Upper lobe of left lung (tissue), 6 donors: ENCODE measurements at regions not wholly inside any gene's neighbourhood (a gene's known extent, or its start where the extent isn't known, plus 50 kb on each side); places are given as distances from the start of the nearest gene placed in this dataset.

Source experiments
- ATAC-seq, 2 donors: fragments of 200-7000 bp; cut with Tn5 transposase; one replicate each; pipeline ENCODE4 v1.9.1; 2022; ENCODE audit warnings: mild to moderate bottlenecking in 2 of 2, moderate library complexity in 2 of 2; ENCODE audit not compliant: low FRiP score in 2 of 2
- DNase-seq, 2 donors: peaks; one replicate each; pipeline ENCODE4 v3.0.0-alpha.2; 2019 to 2020
- H3K27ac ChIP-seq, 4 donors: fragments of 200-600 bp; sonication (generic); one replicate each; pipeline ENCODE4 v1.5.1; 2016 to 2019
- H3K27me3 ChIP-seq, 4 donors: fragments of 200-600 bp; sonication (generic); one replicate each; pipeline ENCODE4 v1.5.1; 2017 to 2019
- H3K36me3 ChIP-seq, 4 donors: fragments of 200-600 bp; sonication (generic); one replicate each; pipeline ENCODE4 v1.5.1; 2016 to 2019
- H3K4me1 ChIP-seq, 4 donors: fragments of 200-600 bp; sonication (generic); one replicate each; pipeline ENCODE4 v1.5.1; 2018 to 2019
- H3K4me3 ChIP-seq, 4 donors: fragments of 200-600 bp; sonication (generic); one replicate each; pipeline ENCODE4 v1.5.1; 2017 to 2019; ENCODE audit warnings: mild to moderate bottlenecking in 2 of 4, moderate library complexity in 1 of 4
- H3K9me3 ChIP-seq, 4 donors: fragments of 200-600 bp; sonication (generic); one replicate each; pipeline ENCODE4 v1.5.1; 2018 to 2019
- EP300 ChIP-seq, 4 donors: sonication (generic); formaldehyde crosslinking; IDR thresholded peaks; one replicate each; pipeline ENCODE4 v1.5.1; 2017; ENCODE audit warnings: antibody characterized with exemption in 4 of 4, control low read depth in 2 of 4
- POLR2A ChIP-seq, 4 donors: fragments of 450-650 bp; IDR thresholded peaks; one replicate each; pipeline ENCODE4 v1.5.1; 2016 to 2017; ENCODE audit warnings: antibody characterized with exemption in 4 of 4, mild to moderate bottlenecking in 2 of 4
- POLR2AphosphoS5 ChIP-seq, 2 donors: sonication (generic); formaldehyde crosslinking; IDR thresholded peaks; one replicate each; pipeline ENCODE4 v1.5.1; 2017; ENCODE audit warnings: antibody characterized with exemption in 2 of 2
- WGBS, 2 donors: methylation state at CpG; one replicate each; pipeline ENCODE4 v1.1.5; 2017 to 2018; 5-methylcytosine and 5-hydroxymethylcytosine counted together
- TF ChIP-seq, protein P1 (sequence below), 6 experiments: fragments of 450-650 bp in 4 of 6; fragments of 200-600 bp in 2 of 6; sonication (generic) in 2 of 6; IDR thresholded peaks; one replicate each; pipeline ENCODE4 v1.5.1; 2016 to 2019; ENCODE audit warnings: antibody characterized with exemption in 6 of 6
- donor health status: DM: no; HTN: no; CAD: no; lungs with moderate emphysema.
- donor health status: DM: no; HTN: yes; CAD: no; lungs with severe emphysema.

GRCh38 chr2:220904015-220904414, 668.1 kb downstream of the EPHA4 start:
- H3K4me1 ChIP-seq, result no peaks in the 10 kb centered on the region
- no peak overlapping the region for H3K27ac ChIP-seq
- WGBS, 2 donors, result 96 to 100% methylated on average over 2 of the region's 2 CpGs
- ATAC-seq (no peak), DNase-seq (no peak)
- no peak overlapping the region for H3K4me3 ChIP-seq
- H3K9me3 ChIP-seq, result no peaks in the 10 kb centered on the region
- H3K36me3 ChIP-seq, result no peaks in the 10 kb centered on the region
- TF ChIP-seq POLR2AphosphoS5 (IDR thresholded peaks at IDR 0.05) (no peak), POLR2A (IDR thresholded peaks at IDR 0.05) (no peak), EP300 (IDR thresholded peaks at IDR 0.05) (no peak)
- TF ChIP-seq, protein P1, sequence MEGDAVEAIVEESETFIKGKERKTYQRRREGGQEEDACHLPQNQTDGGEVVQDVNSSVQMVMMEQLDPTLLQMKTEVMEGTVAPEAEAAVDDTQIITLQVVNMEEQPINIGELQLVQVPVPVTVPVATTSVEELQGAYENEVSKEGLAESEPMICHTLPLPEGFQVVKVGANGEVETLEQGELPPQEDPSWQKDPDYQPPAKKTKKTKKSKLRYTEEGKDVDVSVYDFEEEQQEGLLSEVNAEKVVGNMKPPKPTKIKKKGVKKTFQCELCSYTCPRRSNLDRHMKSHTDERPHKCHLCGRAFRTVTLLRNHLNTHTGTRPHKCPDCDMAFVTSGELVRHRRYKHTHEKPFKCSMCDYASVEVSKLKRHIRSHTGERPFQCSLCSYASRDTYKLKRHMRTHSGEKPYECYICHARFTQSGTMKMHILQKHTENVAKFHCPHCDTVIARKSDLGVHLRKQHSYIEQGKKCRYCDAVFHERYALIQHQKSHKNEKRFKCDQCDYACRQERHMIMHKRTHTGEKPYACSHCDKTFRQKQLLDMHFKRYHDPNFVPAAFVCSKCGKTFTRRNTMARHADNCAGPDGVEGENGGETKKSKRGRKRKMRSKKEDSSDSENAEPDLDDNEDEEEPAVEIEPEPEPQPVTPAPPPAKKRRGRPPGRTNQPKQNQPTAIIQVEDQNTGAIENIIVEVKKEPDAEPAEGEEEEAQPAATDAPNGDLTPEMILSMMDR (IDR thresholded peaks at IDR 0.05), result no peak
- H3K27me3 ChIP-seq, result no peaks in the 10 kb centered on the region

GRCh38 chr2:220913384-220913783, 658.7 kb downstream of the EPHA4 start:
- Histone ChIP-seq H3K27ac (no peak overlapping the region), H3K4me3 (no peak overlapping the region), H3K9me3 (no peaks in the 10 kb centered on the region), H3K27me3 (no peaks in the 10 kb centered on the region), H3K36me3 (no peaks in the 10 kb centered on the region), H3K4me1 (no peaks in the 10 kb centered on the region)
- TF ChIP-seq POLR2AphosphoS5 (IDR thresholded peaks at IDR 0.05), result no peak
- TF ChIP-seq, protein P1 (IDR thresholded peaks at IDR 0.05), result no peak
- TF ChIP-seq EP300 (IDR thresholded peaks at IDR 0.05), result no peak
- no peak for TF ChIP-seq POLR2A (IDR thresholded peaks at IDR 0.05)
- ATAC-seq (no peak), DNase-seq (no peak)

GRCh38 chr2:220915092-220915623, 656.9 kb downstream of the EPHA4 start:
- ATAC-seq, result no peak
- WGBS, 2 donors, result 78 to 87% methylated on average over 2 of the region's 2 CpGs
- Histone ChIP-seq H3K36me3 (no peaks in the 10 kb centered on the region), H3K27me3 (no peaks in the 10 kb centered on the region), H3K27ac (no peak overlapping the region), H3K9me3 (no peaks in the 10 kb centered on the region), H3K4me1 (no peaks in the 10 kb centered on the region), H3K4me3 (no peak overlapping the region)
- no peak for TF ChIP-seq POLR2A (IDR thresholded peaks at IDR 0.05)
- TF ChIP-seq EP300 (IDR thresholded peaks at IDR 0.05), result no peak
- TF ChIP-seq, protein P1 (IDR thresholded peaks at IDR 0.05), result no peak
- TF ChIP-seq POLR2AphosphoS5 (IDR thresholded peaks at IDR 0.05), result no peak
- no peak for DNase-seq

GRCh38 chr2:220916931-220917330, 655.2 kb downstream of the EPHA4 start:
- no peaks in the 10 kb centered on the region for H3K9me3 ChIP-seq
- ATAC-seq (no peak), DNase-seq (no peak)
- no peaks in the 10 kb centered on the region for H3K4me1 ChIP-seq
- TF ChIP-seq POLR2A (IDR thresholded peaks at IDR 0.05), result no peak
- no peak for TF ChIP-seq EP300 (IDR thresholded peaks at IDR 0.05)
- TF ChIP-seq POLR2AphosphoS5 (IDR thresholded peaks at IDR 0.05), result no peak
- TF ChIP-seq, protein P1 (IDR thresholded peaks at IDR 0.05), result no peak
- no peaks in the 10 kb centered on the region for H3K36me3 ChIP-seq
- no peak overlapping the region for H3K27ac ChIP-seq
- no peaks in the 10 kb centered on the region for H3K27me3 ChIP-seq
- 86 to 93% methylated on average over 4 of the region's 4 CpGs for WGBS, 2 donors
- no peak overlapping the region for H3K4me3 ChIP-seq
